H9 (cell line): ENCODE measurements at regions not wholly inside any gene's neighbourhood (a gene's known extent, or its start where the extent isn't known, plus 50 kb on each side); places are given as distances from the start of the nearest gene placed in this dataset.

Experiments
- DNase-seq: peaks from one replicate; pipeline ENCODE4 v3.0.0-alpha.2; 2017
- H2AFZ ChIP-seq: one replicate; pipeline ENCODE4 v1.6.1; 2013; ENCODE audit warnings: mild to moderate bottlenecking, low read length, control low read depth, moderate library complexity
- H2AK5ac ChIP-seq: 2 replicates; pipeline ENCODE4 v1.6.1; 2013; ENCODE audit warnings: low read length, control low read depth, mixed read lengths; ENCODE audit not compliant: insufficient read length
- H2BK120ac ChIP-seq: one replicate; pipeline ENCODE4 v1.6.1; 2013; ENCODE audit warnings: low read depth, mild to moderate bottlenecking, low read length, control low read depth, inconsistent platforms; ENCODE audit not compliant: poor library complexity, severe bottlenecking
- H2BK12ac ChIP-seq: 2 replicates; pipeline ENCODE4 v1.6.1; 2013; ENCODE audit warnings: low read length, control low read depth, mixed read lengths, low read depth; ENCODE audit not compliant: insufficient read length
- H2BK15ac ChIP-seq: 2 replicates; pipeline ENCODE4 v1.6.1; 2013; ENCODE audit warnings: low read depth, low read length, control low read depth
- H2BK20ac ChIP-seq: one replicate; pipeline ENCODE4 v1.6.1; 2013; ENCODE audit warnings: low read depth, mild to moderate bottlenecking, low read length, control low read depth, inconsistent platforms; ENCODE audit not compliant: poor library complexity, severe bottlenecking
- H2BK5ac ChIP-seq: 2 replicates; pipeline ENCODE4 v1.6.1; 2013; ENCODE audit warnings: low read length, control low read depth, mixed read lengths; ENCODE audit not compliant: insufficient read length
- H3K14ac ChIP-seq: 2 replicates; pipeline ENCODE4 v1.6.1; 2013; ENCODE audit warnings: low read length, control low read depth; ENCODE audit not compliant: insufficient read depth
- H3K18ac ChIP-seq: 2 replicates; pipeline ENCODE4 v1.6.1; 2013; ENCODE audit warnings: low read depth, mild to moderate bottlenecking, mixed read lengths, low read length, control low read depth; ENCODE audit not compliant: insufficient read length
- H3K23ac ChIP-seq: 2 replicates; pipeline ENCODE4 v1.6.1; 2013; ENCODE audit warnings: low read length, control low read depth, mixed read lengths, low read depth; ENCODE audit not compliant: insufficient read length
- H3K23me2 ChIP-seq: 2 replicates; pipeline ENCODE4 v1.6.1; 2013; ENCODE audit warnings: low read depth, mild to moderate bottlenecking, mixed read lengths, low read length, control low read depth; ENCODE audit not compliant: insufficient read length, poor library complexity, severe bottlenecking
- H3K27ac ChIP-seq: 2 replicates; pipeline ENCODE4 v1.5.1; 2013; ENCODE audit warnings: low read length, control low read depth, mixed read lengths, low read depth; ENCODE audit not compliant: insufficient read length
- H3K27me3 ChIP-seq: 2 replicates; pipeline ENCODE4 v1.6.1; 2013; ENCODE audit warnings: low read length, control low read depth, inconsistent platforms; ENCODE audit not compliant: insufficient read depth
- H3K4ac ChIP-seq: 2 replicates; pipeline ENCODE4 v1.6.1; 2013; ENCODE audit warnings: low read depth, mild to moderate bottlenecking, control low read depth, inconsistent platforms, low read length, moderate library complexity
- H3K4me1 ChIP-seq: 2 replicates; pipeline ENCODE4 v1.6.1; 2013; ENCODE audit warnings: low read length, control low read depth, inconsistent platforms; ENCODE audit not compliant: insufficient read depth
- H3K4me2 ChIP-seq: 2 replicates; pipeline ENCODE4 v1.6.1; 2013; ENCODE audit warnings: low read length, control low read depth, mixed read lengths; ENCODE audit not compliant: insufficient read length, insufficient read depth
- H3K56ac ChIP-seq: 2 replicates; pipeline ENCODE4 v1.6.1; 2013; ENCODE audit warnings: low read depth, mild to moderate bottlenecking, mixed read lengths, low read length, control low read depth; ENCODE audit not compliant: insufficient read length
- H3K79me1 ChIP-seq: 2 replicates; pipeline ENCODE4 v1.6.1; 2013; ENCODE audit warnings: low read depth, mild to moderate bottlenecking, moderate library complexity, low read length, control low read depth, inconsistent platforms; ENCODE audit not compliant: insufficient read depth, poor library complexity, severe bottlenecking
- H3K79me2 ChIP-seq: 2 replicates; pipeline ENCODE4 v1.6.1; 2013; ENCODE audit warnings: low read length, control low read depth, inconsistent platforms; ENCODE audit not compliant: insufficient read depth
- H3K9ac ChIP-seq: 2 replicates; pipeline ENCODE4 v1.6.1; 2013; ENCODE audit warnings: low read length, control low read depth, mixed read lengths; ENCODE audit not compliant: insufficient read length; ENCODE audit errors: extremely low read depth
- H3K9me3 ChIP-seq: one replicate; pipeline ENCODE4 v1.6.1; 2013; ENCODE audit warnings: low read depth, low read length, inconsistent platforms; ENCODE audit not compliant: control insufficient read depth
- H3T11ph ChIP-seq: one replicate; pipeline ENCODE4 v1.6.1; 2013; ENCODE audit warnings: mild to moderate bottlenecking, low read length, control low read depth, inconsistent platforms
- H4K20me1 ChIP-seq: one replicate; pipeline ENCODE4 v1.6.1; 2013; ENCODE audit not compliant: control insufficient read depth, insufficient read length, insufficient read depth
- H4K5ac ChIP-seq: 2 replicates; pipeline ENCODE4 v1.6.1; 2013; ENCODE audit warnings: low read depth, mild to moderate bottlenecking, mixed read lengths, low read length, control low read depth; ENCODE audit not compliant: insufficient read length
- H4K8ac ChIP-seq: replicated peaks from 2 replicates; pipeline ENCODE4 v1.6.1; 2013; ENCODE audit warnings: low read length, control low read depth, mixed read lengths, low read depth; ENCODE audit not compliant: insufficient read length
- H4K91ac ChIP-seq: 2 replicates; pipeline ENCODE4 v1.6.1; 2013; ENCODE audit warnings: low read depth, mild to moderate bottlenecking, moderate library complexity, mixed read lengths, low read length, control low read depth; ENCODE audit not compliant: insufficient read length
- H3K27ac Mint-ChIP-seq, 3 experiments: 2 replicates in 2 of 3; 3 replicates in 1 of 3; pipeline ENCODE4 v1.8.0; 2020 to 2021; ENCODE audit warnings: mixed read lengths in 3 of 3, mild to moderate bottlenecking in 1 of 3, moderate library complexity in 1 of 3
- H3K27me3 Mint-ChIP-seq: 2 replicates; pipeline ENCODE4 v1.8.0; 2021; ENCODE audit warnings: low read depth, mild to moderate bottlenecking, moderate library complexity, mixed read lengths
- H3K36me3 Mint-ChIP-seq, 3 experiments: 2 replicates in 2 of 3; 3 replicates in 1 of 3; pipeline ENCODE4 v1.8.0; 2020 to 2021; ENCODE audit warnings: low read depth in 3 of 3, mixed read lengths in 3 of 3; ENCODE audit not compliant: insufficient read depth in 1 of 3
- H3K4me1 Mint-ChIP-seq, 2 experiments: 2 replicates each; pipeline ENCODE4 v1.8.0; 2020; ENCODE audit warnings: mixed read lengths in 2 of 2
- H3K4me3 Mint-ChIP-seq, 2 experiments: 2 replicates in 1 of 2; 3 replicates in 1 of 2; pipeline ENCODE4 v1.8.0; 2020 to 2021; ENCODE audit warnings: mild to moderate bottlenecking in 2 of 2, mixed read lengths in 2 of 2, moderate library complexity in 1 of 2
- H3K9me3 Mint-ChIP-seq, 2 experiments: 2 replicates in 1 of 2; 3 replicates in 1 of 2; pipeline ENCODE4 v1.8.0; 2020; ENCODE audit warnings: mild to moderate bottlenecking in 2 of 2, mixed read lengths in 2 of 2, moderate library complexity in 1 of 2
- WGBS: extraction: QIAGEN DNeasy Blood & Tissue Kit; methylation state at CpG from one replicate; pipeline ENCODE4 v1.1.7; 2013; ENCODE audit warnings: missing lambda C conversion rate, low lambda C conversion rate, mixed read lengths; ENCODE audit not compliant: insufficient read length; ENCODE audit errors: extremely low coverage; 5-methylcytosine and 5-hydroxymethylcytosine counted together
- TF ChIP-seq, protein P1 (sequence below): fragments of 200-600 bp; sonication (generic); conservative IDR thresholded peaks from 3 replicates; pipeline ENCODE4 v1.8.0; 2021; ENCODE audit warnings: antibody characterized with exemption, mild to moderate bottlenecking

DNA sequence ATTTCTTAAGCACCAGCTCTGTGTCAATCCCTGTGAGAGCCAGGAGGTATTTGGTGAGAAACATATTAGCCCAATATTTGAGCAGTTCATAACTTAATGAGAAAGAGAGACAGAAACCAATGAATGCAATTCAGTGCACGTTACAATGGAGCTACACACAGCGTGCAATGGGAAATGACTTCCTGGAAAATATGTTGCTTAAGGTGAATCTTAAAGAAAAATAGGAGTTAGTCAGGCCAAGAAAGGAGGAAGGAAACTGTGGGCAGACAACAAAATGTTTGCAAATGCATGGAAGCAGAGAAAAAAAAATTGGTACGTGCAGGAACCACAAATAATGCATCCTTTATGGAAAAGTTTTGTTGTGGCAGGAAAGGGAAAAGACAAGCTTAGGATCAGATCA is 481.7 kb downstream of the BCAT1 start:
- H2AFZ ChIP-seq = no peak overlapping the region
- Mint-ChIP-seq H3K27ac (no peak overlapping the region; a peak in 1 of 7 replicates), H3K4me3 (no peak overlapping the region), H3K27me3 (no peaks in the 10 kb centered on the region), H3K36me3 (peaks cover 0 to 7% (median 0%) of the 10 kb centered on the region in 3 experiments; a peak in 3 of 7 replicates), H3K9me3 (peaks cover 3 to 6% of the 10 kb centered on the region in 2 experiments), H3K4me1 (peaks cover 4 to 5% of the 10 kb centered on the region in 2 experiments; a peak in 2 of 4 replicates)
- WGBS = no CpG with 5 or more reads among the region's 3 CpGs
- no peaks in the 10 kb centered on the region for H3K79me2 ChIP-seq
- no peak overlapping the region for H3K14ac ChIP-seq
- no peak overlapping the region for H4K8ac ChIP-seq
- H2BK12ac ChIP-seq = no peak overlapping the region
- H4K20me1 ChIP-seq = no peaks in the 10 kb centered on the region
- no peak overlapping the region for H2BK5ac ChIP-seq
- H2BK20ac ChIP-seq = no peak overlapping the region
- H3K4ac ChIP-seq = no peak overlapping the region
- no peaks in the 10 kb centered on the region for H3K4me1 ChIP-seq
- no peak overlapping the region for H3T11ph ChIP-seq
- H2BK120ac ChIP-seq = no peak overlapping the region
- H3K27ac ChIP-seq = no peak overlapping the region
- no peak overlapping the region for H2AK5ac ChIP-seq
- H2BK15ac ChIP-seq = no peak overlapping the region
- H3K9ac ChIP-seq = no peak overlapping the region
- TF ChIP-seq, protein P1, sequence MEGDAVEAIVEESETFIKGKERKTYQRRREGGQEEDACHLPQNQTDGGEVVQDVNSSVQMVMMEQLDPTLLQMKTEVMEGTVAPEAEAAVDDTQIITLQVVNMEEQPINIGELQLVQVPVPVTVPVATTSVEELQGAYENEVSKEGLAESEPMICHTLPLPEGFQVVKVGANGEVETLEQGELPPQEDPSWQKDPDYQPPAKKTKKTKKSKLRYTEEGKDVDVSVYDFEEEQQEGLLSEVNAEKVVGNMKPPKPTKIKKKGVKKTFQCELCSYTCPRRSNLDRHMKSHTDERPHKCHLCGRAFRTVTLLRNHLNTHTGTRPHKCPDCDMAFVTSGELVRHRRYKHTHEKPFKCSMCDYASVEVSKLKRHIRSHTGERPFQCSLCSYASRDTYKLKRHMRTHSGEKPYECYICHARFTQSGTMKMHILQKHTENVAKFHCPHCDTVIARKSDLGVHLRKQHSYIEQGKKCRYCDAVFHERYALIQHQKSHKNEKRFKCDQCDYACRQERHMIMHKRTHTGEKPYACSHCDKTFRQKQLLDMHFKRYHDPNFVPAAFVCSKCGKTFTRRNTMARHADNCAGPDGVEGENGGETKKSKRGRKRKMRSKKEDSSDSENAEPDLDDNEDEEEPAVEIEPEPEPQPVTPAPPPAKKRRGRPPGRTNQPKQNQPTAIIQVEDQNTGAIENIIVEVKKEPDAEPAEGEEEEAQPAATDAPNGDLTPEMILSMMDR = no peak
- H3K9me3 ChIP-seq = no peaks in the 10 kb centered on the region
- no peak overlapping the region for H4K5ac ChIP-seq
- no peak overlapping the region for H3K23ac ChIP-seq
- no peak overlapping the region for H3K4me2 ChIP-seq
- H4K91ac ChIP-seq = no peak overlapping the region
- H3K27me3 ChIP-seq = no peaks in the 10 kb centered on the region
- H3K23me2 ChIP-seq = no peaks in the 10 kb centered on the region
- no peaks in the 10 kb centered on the region for H3K79me1 ChIP-seq
- no peak overlapping the region for H3K18ac ChIP-seq
- no peak for DNase-seq
- no peak overlapping the region for H3K56ac ChIP-seq
